Bronchial epithelial cell (primary cell): ENCODE measurements at regions not wholly inside any gene's neighbourhood (a gene's known extent, or its start where the extent isn't known, plus 50 kb on each side); places are given as distances from the start of the nearest gene placed in this dataset.

Experiments
- DNase-seq: peaks from one replicate; pipeline ENCODE4 v3.0.0-alpha.2; 2010; ENCODE audit warnings: low read depth
- FAIRE-seq: peaks from 2 replicates; lab custom pipeline; 2011; peaks lifted over from hg19 to GRCh38; lab: Jason Lieb, UNC
- H3K27me3 ChIP-seq: 2 replicates; pipeline ENCODE4 v1.5.1; 2011; ENCODE audit warnings: low read length; ENCODE audit not compliant: control insufficient read depth, insufficient read depth
- H3K36me3 ChIP-seq: 2 replicates; pipeline ENCODE4 v1.5.1; 2011; ENCODE audit warnings: low read length; ENCODE audit not compliant: control insufficient read depth, insufficient read depth
- H3K4me3 ChIP-seq: 2 replicates; pipeline ENCODE4 v1.5.1; 2011; ENCODE audit warnings: mild to moderate bottlenecking, low read depth, low read length, control low read depth
- CTCF ChIP-seq: IDR thresholded peaks from 2 replicates; pipeline ENCODE4 v1.5.1; 2011; ENCODE audit warnings: mild to moderate bottlenecking, moderate library complexity, low read length, control low read depth, inconsistent platforms; ENCODE audit not compliant: insufficient read depth, severe bottlenecking

GRCh38 chr2:8566155-8566670, 115.6 kb upstream of the ID2 start:
- H3K4me3 ChIP-seq: no peak overlapping the region
- FAIRE-seq (no peak), DNase-seq (no peak)
- TF ChIP-seq CTCF: no peak
- H3K36me3 ChIP-seq: no peaks in the 10 kb centered on the region
- H3K27me3 ChIP-seq: no peaks in the 10 kb centered on the region

- Histone ChIP-seq H3K27me3 (no peaks in the 10 kb centered on the region), H3K36me3 (no peaks in the 10 kb centered on the region), H3K4me3 (no peak overlapping the region)
- no peak for DNase-seq
- no peak for TF ChIP-seq CTCF
- no peak for FAIRE-seq
These were observed 114.9 kb upstream of the ID2 start for GRCh38 chr2:8566774-8567468.

GRCh38 chr2:8567469-8568260, 114.2 kb upstream of the ID2 start:
- DNase-seq (no peak), FAIRE-seq (no peak)
- Histone ChIP-seq H3K4me3 (no peak overlapping the region), H3K36me3 (no peaks in the 10 kb centered on the region), H3K27me3 (no peaks in the 10 kb centered on the region)
- TF ChIP-seq CTCF: no peak

- no peak for TF ChIP-seq CTCF
- H3K27me3 ChIP-seq: no peaks in the 10 kb centered on the region
- no peak overlapping the region for H3K4me3 ChIP-seq
- FAIRE-seq: no peak
- H3K36me3 ChIP-seq: no peaks in the 10 kb centered on the region
- no peak for DNase-seq
These were observed 113.1 kb upstream of the ID2 start for GRCh38 chr2:8568543-8569302.

- H3K27me3 ChIP-seq: no peaks in the 10 kb centered on the region
- no peak for FAIRE-seq
- no peak for TF ChIP-seq CTCF
- H3K4me3 ChIP-seq: no peak overlapping the region
- no peak for DNase-seq
- no peaks in the 10 kb centered on the region for H3K36me3 ChIP-seq
These were observed 112.4 kb upstream of the ID2 start for GRCh38 chr2:8569332-8569930.
